Right lobe of liver (tissue), 6 donors: ENCODE measurements at regions not wholly inside any gene's neighbourhood (a gene's known extent, or its start where the extent isn't known, plus 50 kb on each side); places are given as distances from the start of the nearest gene placed in this dataset.

Experiments
- ATAC-seq, 4 donors: fragments of 200-7000 bp; cut with Tn5 transposase; one replicate each; pipeline ENCODE4 v1.9.1; 2020; ENCODE audit warnings: mild to moderate bottlenecking in 4 of 4, moderate library complexity in 4 of 4
- DNase-seq, 3 donors: peaks; one replicate each; pipeline ENCODE4 v3.0.0-alpha.2; 2020
- H3K27ac ChIP-seq, 3 donors: fragments of 200-600 bp; one replicate each; pipeline ENCODE4 v1.8.0; 2022
- H3K27me3 ChIP-seq, 2 donors: fragments of 200-600 bp; one replicate each; pipeline ENCODE4 v1.8.0; 2022
- H3K36me3 ChIP-seq, 4 donors: fragments of 200-600 bp; sonication (generic) in 1 of 4; one replicate each; pipeline versions ENCODE4 v1.5.1 to v1.8.0; 2017 to 2022; ENCODE audit warnings: control low read depth in 1 of 4
- H3K4me1 ChIP-seq, 4 donors: fragments of 200-600 bp; sonication (generic) in 1 of 4; one replicate each; pipeline versions ENCODE4 v1.5.1 to v1.8.0; 2017 to 2022; ENCODE audit warnings: control low read depth in 1 of 4
- H3K4me3 ChIP-seq, 3 donors: fragments of 200-600 bp; one replicate each; pipeline ENCODE4 v1.8.0; 2022
- H3K9me3 ChIP-seq, 4 donors: fragments of 200-600 bp; sonication (generic) in 1 of 4; one replicate each; pipeline versions ENCODE4 v1.5.1 to v1.8.0; 2017 to 2022; ENCODE audit warnings: control low read depth in 1 of 4
- CTCF ChIP-seq, 4 donors: fragments of 200-600 bp in 3 of 4; fragments of 450-650 bp in 1 of 4; IDR thresholded peaks; one replicate each; pipeline versions ENCODE4 v1.5.1 to v1.8.0; 2016 to 2022; ENCODE audit warnings: antibody characterized with exemption in 4 of 4, mild to moderate bottlenecking in 2 of 4
- POLR2A ChIP-seq: fragments of 450-650 bp; IDR thresholded peaks from one replicate; pipeline ENCODE4 v1.6.1; 2017; ENCODE audit warnings: antibody characterized with exemption, mild to moderate bottlenecking
- WGBS: methylation state at CpG from one replicate; pipeline ENCODE4 v1.1.6; 2018; ENCODE audit warnings: low coverage, low lambda C conversion rate; ENCODE audit not compliant: insufficient coverage; ENCODE audit errors: missing lambda C conversion rate; 5-methylcytosine and 5-hydroxymethylcytosine counted together
- intact Hi-C, 2 donors: fragments of 100-400 bp; cut with DNase I; formaldehyde crosslinking; loops; one replicate each; pipeline versions ENCODE4 v1.11.2 to v1.14.1; 2022
- small RNA-seq, 2 experiments: library from RNA; depleted of rRNA; stranded (forward); fragments of <200 nt; gene quantifications; one replicate each; pipeline ENCODE3, GENCODE V24; 2016
- donor health status: DM: no; HTN: yes; CAD: no.
- donor health status: DM: no; HTN: no; CAD: no.
- donor health status: DM: no; HTN: no; CAD: no.
- donor health status: DM: no; HTN: yes; CAD: no.
- donor health status: DM: no; HTN: yes; CAD: no.

GRCh38 chr4:81523672-81524327, 52.1 kb upstream of the RASGEF1B start:
- Histone ChIP-seq H3K27ac (no peak overlapping the region), H3K36me3 (no peaks in the 10 kb centered on the region), H3K27me3 (no peaks in the 10 kb centered on the region), H3K4me3 (no peak overlapping the region), H3K4me1 (no peaks in the 10 kb centered on the region), H3K9me3 (no peaks in the 10 kb centered on the region)
- WGBS = 88% methylated on average over 1 of the region's 2 CpGs
- no peak for ATAC-seq
- TF ChIP-seq POLR2A (no peak), CTCF (IDR thresholded peaks at IDR 0.05) (no peak)
- intact Hi-C loops = no loop called here
- no peak for DNase-seq

- intact Hi-C loops = no loop called here
- DNase-seq = no peak
- WGBS = 94% methylated on average over 2 of the region's 2 CpGs
- H3K27ac ChIP-seq = no peak overlapping the region
- no peaks in the 10 kb centered on the region for H3K9me3 ChIP-seq
- no peaks in the 10 kb centered on the region for H3K27me3 ChIP-seq
- no peak for TF ChIP-seq CTCF (IDR thresholded peaks at IDR 0.05)
- TF ChIP-seq POLR2A = no peak
- no peaks in the 10 kb centered on the region for H3K4me1 ChIP-seq
- ATAC-seq = no peak
- H3K36me3 ChIP-seq = no peaks in the 10 kb centered on the region
- no peak overlapping the region for H3K4me3 ChIP-seq
Observed at GRCh38 chr4:81522711-81523110, 51.0 kb upstream of the RASGEF1B start.

GRCh38 chr4:81521708-81522107, 50.0 kb upstream of the RASGEF1B start:
- Histone ChIP-seq H3K4me3 (no peak overlapping the region), H3K4me1 (no peaks in the 10 kb centered on the region), H3K27ac (no peak overlapping the region), H3K36me3 (no peaks in the 10 kb centered on the region), H3K27me3 (no peaks in the 10 kb centered on the region), H3K9me3 (no peaks in the 10 kb centered on the region)
- TF ChIP-seq CTCF (IDR thresholded peaks at IDR 0.05) = no peak
- TF ChIP-seq POLR2A = no peak
- intact Hi-C loops = no loop called here
- WGBS = 40% methylated on average over 1 of the region's 1 CpG
- ATAC-seq (peak in 2 of 4 donors; percentile 50 to 66), DNase-seq (no peak)

Small RNA genes in the stretch of these regions (small RNA-seq; reads per million reads assigned to genes)
- gene RF00322 (0 reads per million in 2 experiments), gene RNU6-499P (0 reads per million in 2 experiments)
